ENCODE measurements at regions not wholly inside any gene's neighbourhood (a gene's known extent, or its start where the extent isn't known, plus 50 kb on each side); places are given as distances from the start of the nearest gene placed in this dataset.

GRCh38 chr1:87956072-87956471 lies 627.4 kb downstream of the LMO4 start:
- Histone ChIP-seq H3K27me3 (ENCODE audit: control insufficient read depth in 4 of 4, insufficient read depth in 4 of 4, low read length in 3 of 4) (no peaks in the 10 kb centered on the region), H3K4me1 (ENCODE audit: control insufficient read depth in 4 of 4, insufficient read depth in 4 of 4, low read length in 3 of 4) (no peaks in the 10 kb centered on the region), H3K9ac (ENCODE audit: low read depth in 1 of 2, low read length in 2 of 2) (no peak overlapping the region), H3K36me3 (ENCODE audit: control insufficient read depth in 4 of 4, insufficient read depth in 3 of 4, low read depth in 1 of 4, low read length in 3 of 4) (no peaks in the 10 kb centered on the region), H3K27ac (ENCODE audit: low read depth in 1 of 2, low read length in 2 of 2) (no peak overlapping the region), H3K4me3 (ENCODE audit: low read depth in 1 of 3, low read length in 3 of 3) (no peak overlapping the region), H3K9me3 (ENCODE audit: control insufficient read depth in 4 of 4, low read length in 3 of 4) (no peaks in the 10 kb centered on the region)
- DNase-seq (ENCODE audit: low spot score): no peak
- 74% methylated on average over 6 of the region's 6 CpGs for WGBS
- no peak for TF ChIP-seq REST (IDR thresholded peaks at IDR 0.05)
- TF ChIP-seq JUND (IDR thresholded peaks at IDR 0.05): no peak
- no peak for TF ChIP-seq MAX (IDR thresholded peaks at IDR 0.05)
- no peak for TF ChIP-seq RAD21 (IDR thresholded peaks at IDR 0.05)
- TF ChIP-seq FOXA2 (IDR thresholded peaks at IDR 0.05): no peak
- no peak for TF ChIP-seq EGR1 (IDR thresholded peaks at IDR 0.05; ENCODE audit: low read depth in 2 of 2)
- no peak for TF ChIP-seq CTCF (IDR thresholded peaks at IDR 0.05; ENCODE audit: low read depth, low read length, missing input control)
- no peak for TF ChIP-seq ZBTB33 (IDR thresholded peaks at IDR 0.05)

GRCh38 chr1:87956750-87957149 lies 628.1 kb downstream of the LMO4 start:
- Histone ChIP-seq H3K4me1 (ENCODE audit: control insufficient read depth in 4 of 4, insufficient read depth in 4 of 4, low read length in 3 of 4) (no peaks in the 10 kb centered on the region), H3K27ac (ENCODE audit: low read depth in 1 of 2, low read length in 2 of 2) (no peak overlapping the region), H3K36me3 (ENCODE audit: control insufficient read depth in 4 of 4, insufficient read depth in 3 of 4, low read depth in 1 of 4, low read length in 3 of 4) (no peaks in the 10 kb centered on the region), H3K9me3 (ENCODE audit: control insufficient read depth in 4 of 4, low read length in 3 of 4) (no peaks in the 10 kb centered on the region), H3K27me3 (ENCODE audit: control insufficient read depth in 4 of 4, insufficient read depth in 4 of 4, low read length in 3 of 4) (no peaks in the 10 kb centered on the region), H3K9ac (ENCODE audit: low read depth in 1 of 2, low read length in 2 of 2) (no peak overlapping the region), H3K4me3 (ENCODE audit: low read depth in 1 of 3, low read length in 3 of 3) (no peak overlapping the region)
- TF ChIP-seq SP1 (IDR thresholded peaks at IDR 0.05) (no peak), JUND (IDR thresholded peaks at IDR 0.05) (no peak), CTCF (IDR thresholded peaks at IDR 0.05; ENCODE audit: low read depth, low read length, missing input control) (no peak), TAF1 (conservative IDR thresholded peaks at IDR 0.05) (no peak), ZBTB33 (IDR thresholded peaks at IDR 0.05) (no peak), YY1 (IDR thresholded peaks at IDR 0.05) (no peak), EGR1 (IDR thresholded peaks at IDR 0.05; ENCODE audit: low read depth in 2 of 2) (no peak), MAX (IDR thresholded peaks at IDR 0.05) (no peak), FOXA1 (IDR thresholded peaks at IDR 0.05) (no peak), HNF4G (IDR thresholded peaks at IDR 0.05) (no peak), NR2F2 (IDR thresholded peaks at IDR 0.05) (no peak)
- WGBS: 86% methylated on average over 1 of the region's 1 CpG
- DNase-seq (ENCODE audit: low spot score): no peak
